ENCODE measurements at regions not wholly inside any gene's neighbourhood (a gene's known extent, or its start where the extent isn't known, plus 50 kb on each side); places are given as distances from the start of the nearest gene placed in this dataset.
"Not testable (repeated sequence)": the region's sequence is repeated elsewhere in the genome, so short reads cannot be mapped to it uniquely, and the experiment has no call there.

DNA sequence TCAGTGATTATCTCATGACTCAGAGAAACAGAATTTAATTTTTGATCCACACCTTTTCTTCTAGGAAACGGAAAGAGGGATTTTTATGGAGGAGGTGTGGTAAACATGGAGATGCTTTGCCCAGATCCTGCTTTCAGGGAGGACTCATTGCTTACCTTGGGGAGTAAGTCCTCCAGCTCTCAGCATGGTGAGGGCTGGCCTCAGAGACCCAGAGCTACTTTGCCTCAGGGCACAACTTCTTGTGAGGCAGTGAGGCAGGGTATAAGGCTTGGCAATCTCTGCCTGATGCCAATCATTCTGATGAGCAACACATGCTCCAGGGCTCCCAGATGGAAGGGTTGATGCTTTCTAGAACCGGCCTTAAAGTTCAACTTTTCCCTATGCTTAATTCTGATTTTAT lies 189.9 kb upstream of the DCC start:
- Mint-ChIP-seq H3K4me3 (no peak overlapping the region), H3K27ac (no peak overlapping the region), H3K9me3 (peaks cover 7% of the 10 kb centered on the region), H3K27me3 (peaks cover 2% of the 10 kb centered on the region), H3K36me3 (ENCODE audit: low read depth) (no peaks in the 10 kb centered on the region), H3K4me1 (no peaks in the 10 kb centered on the region)
- no peak for DNase-seq
- ATAC-seq, result no peak

- no peak overlapping the region for H3K27ac Mint-ChIP-seq
- no peak overlapping the region for H3K4me3 Mint-ChIP-seq
- no peak for DNase-seq
- no peaks in the 10 kb centered on the region for H3K36me3 Mint-ChIP-seq (ENCODE audit: low read depth)
- no peaks in the 10 kb centered on the region for H3K4me1 Mint-ChIP-seq
- peaks cover 2% of the 10 kb centered on the region for H3K27me3 Mint-ChIP-seq
- ATAC-seq, result no peak
- peaks cover 4% of the 10 kb centered on the region for H3K9me3 Mint-ChIP-seq
Observed at GRCh38 chr18:52152036-52152435, 188.0 kb upstream of the DCC start.

GRCh38 chr18:52156166-52156565 lies 183.8 kb upstream of the DCC start:
- no peak for ATAC-seq
- peaks cover 2% of the 10 kb centered on the region for H3K27me3 Mint-ChIP-seq
- no peak overlapping the region for H3K27ac Mint-ChIP-seq
- peaks cover 4% of the 10 kb centered on the region for H3K9me3 Mint-ChIP-seq
- no peak for DNase-seq
- no peaks in the 10 kb centered on the region for H3K36me3 Mint-ChIP-seq (ENCODE audit: low read depth)
- no peaks in the 10 kb centered on the region for H3K4me1 Mint-ChIP-seq
- no peak overlapping the region for H3K4me3 Mint-ChIP-seq

DNA sequence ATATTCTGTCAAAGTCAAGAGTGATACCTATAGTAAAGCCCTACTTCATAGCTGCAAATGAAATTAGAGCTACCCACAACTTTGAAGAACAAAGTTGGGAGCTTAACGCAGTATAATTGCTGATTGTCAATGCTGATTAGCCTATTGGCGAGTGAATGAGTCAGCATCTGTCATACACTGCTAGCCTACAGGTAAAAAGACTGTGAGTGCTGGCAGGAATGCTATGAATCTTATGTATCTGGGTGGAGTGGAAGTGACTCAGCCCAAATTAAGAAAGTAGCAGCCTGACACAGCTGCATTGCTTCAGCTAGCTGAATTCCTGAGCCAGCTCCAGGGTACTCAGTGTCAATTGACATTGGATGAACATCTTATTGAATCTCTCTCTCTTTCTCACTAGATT lies 179.4 kb upstream of the DCC start:
- H3K27me3 Mint-ChIP-seq, result no peaks in the 10 kb centered on the region
- no peaks in the 10 kb centered on the region for H3K36me3 Mint-ChIP-seq (ENCODE audit: low read depth)
- no peaks in the 10 kb centered on the region for H3K4me1 Mint-ChIP-seq
- H3K4me3 Mint-ChIP-seq, result no peak overlapping the region
- H3K27ac Mint-ChIP-seq, result no peak overlapping the region
- H3K9me3 Mint-ChIP-seq, result peaks cover 17% of the 10 kb centered on the region
- DNase-seq, result no peak
- no peak for ATAC-seq

GRCh38 chr18:52163478-52163877 lies 176.5 kb upstream of the DCC start:
- H3K4me1 Mint-ChIP-seq, result no peaks in the 10 kb centered on the region
- DNase-seq (no peak), ATAC-seq (no peak)
- H3K9me3 Mint-ChIP-seq, result peaks cover 17% of the 10 kb centered on the region
- no peaks in the 10 kb centered on the region for H3K27me3 Mint-ChIP-seq
- H3K27ac Mint-ChIP-seq, result no peak overlapping the region
- no peaks in the 10 kb centered on the region for H3K36me3 Mint-ChIP-seq (ENCODE audit: low read depth)
- H3K4me3 Mint-ChIP-seq, result no peak overlapping the region

DNA sequence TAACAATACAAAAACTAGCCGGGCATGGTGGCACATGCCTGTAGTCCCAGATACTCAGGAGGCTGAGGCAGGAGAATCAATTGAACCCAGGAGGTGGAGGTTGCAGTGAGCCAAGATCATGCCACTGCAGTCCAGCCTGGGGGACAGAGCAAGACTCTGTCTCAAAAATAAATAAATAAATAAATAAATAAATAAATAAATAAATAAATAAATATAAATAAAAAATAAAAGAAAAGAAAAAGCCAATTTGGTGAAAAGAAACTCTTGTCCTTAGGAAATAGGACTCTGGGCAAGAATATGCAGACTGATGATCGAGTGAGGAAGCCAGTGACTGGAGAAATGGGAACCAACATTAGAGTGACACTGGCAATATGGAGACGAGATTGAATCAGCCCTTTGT lies 171.9 kb upstream of the DCC start:
- H3K9me3 Mint-ChIP-seq, result peaks cover 13% of the 10 kb centered on the region
- not testable (repeated sequence) for H3K36me3 Mint-ChIP-seq (ENCODE audit: low read depth); DNase-seq; ATAC-seq; H3K4me3 Mint-ChIP-seq; H3K27ac Mint-ChIP-seq; H3K27me3 Mint-ChIP-seq; H3K4me1 Mint-ChIP-seq

GRCh38 chr18:52174220-52174619 lies 165.8 kb upstream of the DCC start:
- no peak overlapping the region for H3K4me3 Mint-ChIP-seq
- no peaks in the 10 kb centered on the region for H3K4me1 Mint-ChIP-seq
- DNase-seq (no peak), ATAC-seq (no peak)
- no peaks in the 10 kb centered on the region for H3K36me3 Mint-ChIP-seq (ENCODE audit: low read depth)
- no peaks in the 10 kb centered on the region for H3K27me3 Mint-ChIP-seq
- peaks cover 6% of the 10 kb centered on the region for H3K9me3 Mint-ChIP-seq
- no peak overlapping the region for H3K27ac Mint-ChIP-seq

- no peak for DNase-seq
- Mint-ChIP-seq H3K4me3 (no peak overlapping the region), H3K27me3 (no peaks in the 10 kb centered on the region), H3K27ac (no peak overlapping the region), H3K36me3 (ENCODE audit: low read depth) (no peaks in the 10 kb centered on the region), H3K9me3 (peaks cover 6% of the 10 kb centered on the region), H3K4me1 (no peaks in the 10 kb centered on the region)
- no peak for ATAC-seq
Observed at GRCh38 chr18:52175406-52175805, 164.6 kb upstream of the DCC start.

DNA sequence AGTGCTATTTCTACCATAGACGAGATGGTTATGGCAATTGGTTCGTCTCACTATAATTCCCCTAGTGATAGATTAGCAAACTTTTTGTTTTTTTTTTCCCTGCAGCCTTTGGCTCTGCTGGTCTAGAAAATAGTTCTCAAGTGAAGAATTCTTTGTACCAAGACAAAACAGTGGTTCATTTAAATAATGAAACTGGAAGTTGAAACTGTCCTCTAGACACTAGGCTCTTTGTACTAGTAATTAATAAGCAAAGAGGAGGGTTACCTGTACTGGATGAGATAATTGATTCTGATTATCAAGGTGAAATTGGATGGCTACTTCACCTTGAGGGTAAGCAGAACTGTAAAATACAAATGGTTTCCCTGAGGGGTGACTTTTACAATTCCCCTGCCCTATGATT lies 156.9 kb upstream of the DCC start:
- Mint-ChIP-seq H3K27ac (no peak overlapping the region), H3K36me3 (ENCODE audit: low read depth) (no peaks in the 10 kb centered on the region), H3K27me3 (no peaks in the 10 kb centered on the region), H3K4me1 (no peaks in the 10 kb centered on the region), H3K4me3 (no peak overlapping the region), H3K9me3 (peaks cover 13% of the 10 kb centered on the region)
- no peak for ATAC-seq
- no peak for DNase-seq

DNA sequence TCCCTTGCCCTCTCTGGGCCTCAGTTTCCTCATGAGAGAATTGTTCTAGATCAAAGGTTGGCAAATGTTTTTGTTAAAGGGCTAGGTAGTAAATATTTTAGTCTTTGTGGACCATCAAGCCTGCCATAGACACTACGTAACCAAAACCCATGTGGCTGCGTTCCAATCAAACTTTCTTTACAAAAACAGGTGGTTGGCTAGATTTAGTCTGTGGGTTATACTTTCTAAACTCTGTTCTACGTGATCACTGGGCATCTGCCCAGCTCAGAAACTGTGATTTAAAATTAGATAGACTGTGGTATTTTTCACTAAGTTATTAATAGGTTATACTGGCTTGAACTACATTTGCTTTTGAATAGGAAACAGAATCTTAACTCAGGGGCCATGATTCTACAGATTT lies 149.8 kb upstream of the DCC start:
- Mint-ChIP-seq H3K36me3 (ENCODE audit: low read depth) (no peaks in the 10 kb centered on the region), H3K9me3 (peaks cover 5% of the 10 kb centered on the region), H3K4me3 (no peak overlapping the region), H3K27ac (no peak overlapping the region), H3K4me1 (no peaks in the 10 kb centered on the region), H3K27me3 (no peaks in the 10 kb centered on the region)
- ATAC-seq (no peak), DNase-seq (no peak)

GRCh38 chr18:52190631-52191030 lies 149.4 kb upstream of the DCC start:
- Mint-ChIP-seq H3K36me3 (ENCODE audit: low read depth) (no peaks in the 10 kb centered on the region), H3K4me1 (no peaks in the 10 kb centered on the region), H3K27ac (no peak overlapping the region), H3K9me3 (peaks cover 5% of the 10 kb centered on the region), H3K27me3 (no peaks in the 10 kb centered on the region), H3K4me3 (no peak overlapping the region)
- no peak for DNase-seq
- no peak for ATAC-seq

- no peaks in the 10 kb centered on the region for H3K9me3 Mint-ChIP-seq
- ATAC-seq (no peak), DNase-seq (no peak)
- no peaks in the 10 kb centered on the region for H3K27me3 Mint-ChIP-seq
- H3K36me3 Mint-ChIP-seq (ENCODE audit: low read depth), result no peaks in the 10 kb centered on the region
- no peak overlapping the region for H3K4me3 Mint-ChIP-seq
- H3K27ac Mint-ChIP-seq, result no peak overlapping the region
- no peaks in the 10 kb centered on the region for H3K4me1 Mint-ChIP-seq
Observed at GRCh38 chr18:52200406-52200805, 139.6 kb upstream of the DCC start.

DNA sequence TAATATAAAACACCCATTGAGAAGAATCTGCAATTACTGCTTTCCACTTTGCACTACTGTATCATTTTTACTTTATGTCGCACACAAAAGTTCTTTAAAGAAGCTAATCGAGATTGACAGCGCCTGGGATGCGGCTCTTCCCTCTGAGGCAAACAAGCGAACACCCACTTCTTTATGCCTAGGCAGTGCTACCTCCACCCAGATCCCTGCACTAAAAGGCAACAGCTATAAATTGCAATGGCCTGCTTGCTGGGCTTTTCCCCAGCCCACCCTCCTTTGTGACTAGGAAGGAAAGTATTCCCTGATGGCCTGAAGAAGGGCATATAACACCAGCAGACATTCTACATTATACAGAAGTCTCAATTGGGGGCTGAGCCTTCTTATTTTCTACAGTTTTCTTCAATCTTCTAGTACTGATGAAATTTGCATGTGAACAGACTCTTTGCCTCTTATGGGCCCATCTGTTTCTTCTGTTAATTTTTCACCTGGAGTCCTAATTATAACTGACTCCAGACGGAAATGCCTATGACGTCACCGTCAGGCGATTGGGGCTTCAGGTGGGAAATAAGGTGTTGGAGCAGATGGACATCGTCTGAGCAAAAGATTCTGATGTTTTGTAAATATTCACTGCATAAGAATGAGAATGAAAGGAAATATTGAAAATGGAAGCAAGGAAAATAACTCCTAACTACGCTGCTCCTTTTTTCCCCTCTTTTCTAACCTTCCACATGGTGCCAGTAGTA lies 138.9 kb upstream of the DCC start:
- Mint-ChIP-seq H3K4me3 (no peak overlapping the region), H3K36me3 (ENCODE audit: low read depth) (no peaks in the 10 kb centered on the region), H3K9me3 (no peaks in the 10 kb centered on the region), H3K4me1 (no peaks in the 10 kb centered on the region), H3K27ac (no peak overlapping the region), H3K27me3 (no peaks in the 10 kb centered on the region)
- ATAC-seq (no peak), DNase-seq (no peak)

GRCh38 chr18:52208646-52209045 lies 131.4 kb upstream of the DCC start:
- no peaks in the 10 kb centered on the region for H3K27me3 Mint-ChIP-seq
- no peak overlapping the region for H3K27ac Mint-ChIP-seq
- H3K36me3 Mint-ChIP-seq (ENCODE audit: low read depth), result no peaks in the 10 kb centered on the region
- H3K4me3 Mint-ChIP-seq, result no peak overlapping the region
- H3K9me3 Mint-ChIP-seq, result no peaks in the 10 kb centered on the region
- ATAC-seq, result no peak
- H3K4me1 Mint-ChIP-seq, result no peaks in the 10 kb centered on the region
- DNase-seq, result no peak

GRCh38 chr18:52216109-52216508 lies 123.9 kb upstream of the DCC start:
- no peak for DNase-seq
- Mint-ChIP-seq H3K27ac (no peak overlapping the region), H3K4me3 (no peak overlapping the region), H3K4me1 (no peaks in the 10 kb centered on the region), H3K36me3 (ENCODE audit: low read depth) (no peaks in the 10 kb centered on the region), H3K9me3 (peaks cover 4% of the 10 kb centered on the region), H3K27me3 (no peaks in the 10 kb centered on the region)
- ATAC-seq, result no peak

DNA sequence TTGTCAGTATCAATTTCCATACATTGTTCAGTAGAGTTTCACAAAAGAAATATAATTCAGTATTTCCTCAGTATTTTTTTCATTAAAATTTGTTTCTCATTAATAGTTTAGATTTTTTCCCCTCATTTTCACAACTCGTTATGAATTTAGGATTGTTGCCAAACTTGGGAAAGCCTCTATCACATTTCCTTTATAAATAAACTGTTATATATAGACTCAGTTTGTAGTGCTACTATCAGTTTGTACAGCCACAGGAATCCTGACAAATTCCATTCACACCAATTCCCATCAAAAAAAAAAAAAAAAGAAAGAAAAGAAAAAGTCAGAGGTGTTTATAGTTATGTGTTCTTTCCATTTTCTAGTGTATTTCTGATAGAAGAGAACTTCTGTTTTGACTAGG lies 123.3 kb upstream of the DCC start:
- peaks cover 4% of the 10 kb centered on the region for H3K9me3 Mint-ChIP-seq
- no peaks in the 10 kb centered on the region for H3K27me3 Mint-ChIP-seq
- DNase-seq, result no peak
- ATAC-seq, result no peak
- no peaks in the 10 kb centered on the region for H3K4me1 Mint-ChIP-seq
- no peaks in the 10 kb centered on the region for H3K36me3 Mint-ChIP-seq (ENCODE audit: low read depth)
- no peak overlapping the region for H3K27ac Mint-ChIP-seq
- no peak overlapping the region for H3K4me3 Mint-ChIP-seq

Data from activated naive CD8-positive, alpha-beta T cell treated with anti-CD3 and anti-CD28 coated beads, Interleukin-2, amount 50 U/mL, for 24 hours (primary cell).